HG02943 (cell line): ENCODE measurements at regions not wholly inside any gene's neighbourhood (a gene's known extent, or its start where the extent isn't known, plus 50 kb on each side); places are given as distances from the start of the nearest gene placed in this dataset.

Experiments used
- ATAC-seq: cut with Tn5 transposase; IDR thresholded peaks from one replicate; pipeline ENCODE4 v1.9.1; 2021; ENCODE audit warnings: mild to moderate bottlenecking, low read depth, moderate library complexity; ENCODE audit not compliant: unreplicated experiment

- no peak for ATAC-seq
These were observed 300.5 kb downstream of the HTR7 start for GRCh38 chr10:90557385-90557784.

GRCh38 chr10:90560331-90560730, 297.5 kb downstream of the HTR7 start:
- ATAC-seq: no peak

GRCh38 chr10:90561666-90562065, 296.2 kb downstream of the HTR7 start:
- no peak for ATAC-seq

GRCh38 chr10:90571481-90572258, 286.2 kb downstream of the HTR7 start:
- ATAC-seq: no peak

GRCh38 chr10:90575125-90575524, 282.7 kb downstream of the HTR7 start:
- ATAC-seq: no peak

GRCh38 chr10:90577569-90577968, 280.3 kb downstream of the HTR7 start:
- no peak for ATAC-seq

GRCh38 chr10:90579602-90580242, 278.1 kb downstream of the HTR7 start:
- no peak for ATAC-seq

GRCh38 chr10:90583416-90583815, 274.4 kb downstream of the HTR7 start:
- ATAC-seq: no peak

GRCh38 chr10:90587081-90587491, 270.8 kb downstream of the HTR7 start:
- no peak for ATAC-seq

GRCh38 chr10:90587561-90587960, 270.3 kb downstream of the HTR7 start:
- no peak for ATAC-seq

- no peak for ATAC-seq
These were observed 269.6 kb downstream of the HTR7 start for GRCh38 chr10:90588222-90588621.

GRCh38 chr10:90589825-90590224, 268.0 kb downstream of the HTR7 start:
- no peak for ATAC-seq

- no peak for ATAC-seq
These were observed 266.2 kb downstream of the HTR7 start for GRCh38 chr10:90591629-90592028.

- no peak for ATAC-seq
These were observed 265.1 kb downstream of the HTR7 start for GRCh38 chr10:90592638-90593302.

- ATAC-seq: no peak
These were observed 259.3 kb downstream of the HTR7 start for GRCh38 chr10:90598513-90598912.

GRCh38 chr10:90602862-90603610, 254.8 kb downstream of the HTR7 start:
- no peak for ATAC-seq

GRCh38 chr10:90604636-90605035, 253.2 kb downstream of the HTR7 start:
- no peak for ATAC-seq

GRCh38 chr10:90605506-90605905, 252.3 kb downstream of the HTR7 start:
- no peak for ATAC-seq

- no peak for ATAC-seq
These were observed 245.6 kb downstream of the HTR7 start for GRCh38 chr10:90612276-90612675.

- no peak for ATAC-seq
These were observed 243.2 kb downstream of the HTR7 start for GRCh38 chr10:90614631-90615030.

- no peak for ATAC-seq
These were observed 236.3 kb downstream of the HTR7 start for GRCh38 chr10:90621577-90621976.
